GM19025 (cell line): ENCODE measurements at regions not wholly inside any gene's neighbourhood (a gene's known extent, or its start where the extent isn't known, plus 50 kb on each side); places are given as distances from the start of the nearest gene placed in this dataset.

Source experiments
- ATAC-seq: cut with Tn5 transposase; IDR thresholded peaks from one replicate; pipeline ENCODE4 v1.9.1; 2021; ENCODE audit warnings: mild to moderate bottlenecking, low read depth, moderate library complexity; ENCODE audit not compliant: unreplicated experiment

GRCh38 chr10:4733150-4733842 lies 92.7 kb upstream of the AKR1E2 start:
- ATAC-seq, result no peak

- ATAC-seq, result no peak
Observed at GRCh38 chr10:4730998-4731397, 95.0 kb upstream of the AKR1E2 start.

GRCh38 chr10:4725917-4726606 lies 99.9 kb upstream of the AKR1E2 start:
- no peak for ATAC-seq

GRCh38 chr10:4723860-4724259 lies 102.1 kb upstream of the AKR1E2 start:
- no peak for ATAC-seq

- no peak for ATAC-seq
Observed at GRCh38 chr10:4721999-4722753, 103.8 kb upstream of the AKR1E2 start.

- ATAC-seq, result no peak
Observed at GRCh38 chr10:4720463-4720862, 105.5 kb upstream of the AKR1E2 start.

- ATAC-seq, result no peak
Observed at GRCh38 chr10:4719671-4720070, 106.3 kb upstream of the AKR1E2 start.

GRCh38 chr10:4719036-4719435 lies 107.0 kb upstream of the AKR1E2 start:
- no peak for ATAC-seq

- no peak for ATAC-seq
Observed at GRCh38 chr10:4718544-4718943, 107.5 kb upstream of the AKR1E2 start.

GRCh38 chr10:4717670-4718069 lies 108.3 kb upstream of the AKR1E2 start:
- ATAC-seq, result no peak

GRCh38 chr10:4710858-4711257 lies 115.1 kb upstream of the AKR1E2 start:
- no peak for ATAC-seq

- ATAC-seq, result no peak
Observed at GRCh38 chr10:4708123-4708759, 117.8 kb upstream of the AKR1E2 start.

- no peak for ATAC-seq
Observed at GRCh38 chr10:4707221-4707620, 118.8 kb upstream of the AKR1E2 start.

GRCh38 chr10:4704034-4704545 lies 121.9 kb upstream of the AKR1E2 start:
- no peak for ATAC-seq

- no peak for ATAC-seq
Observed at GRCh38 chr10:4701016-4701415, 125.0 kb upstream of the AKR1E2 start.

- no peak for ATAC-seq
Observed at GRCh38 chr10:4699950-4700730, 125.9 kb upstream of the AKR1E2 start.

GRCh38 chr10:4698075-4698474 lies 127.9 kb upstream of the AKR1E2 start:
- no peak for ATAC-seq

GRCh38 chr10:4696186-4696585 lies 129.8 kb upstream of the AKR1E2 start:
- no peak for ATAC-seq

GRCh38 chr10:4693967-4694366 lies 132.0 kb upstream of the AKR1E2 start:
- no peak for ATAC-seq

GRCh38 chr10:4692206-4692605 lies 133.8 kb upstream of the AKR1E2 start:
- ATAC-seq, result no peak
